Endothelial cell of umbilical vein (primary cell): ENCODE measurements at regions not wholly inside any gene's neighbourhood (a gene's known extent, or its start where the extent isn't known, plus 50 kb on each side); places are given as distances from the start of the nearest gene placed in this dataset.

Source experiments
- BruUV-seq: library from RNA; stranded (reverse); fragments of 400-500 nt; replicated peaks from 2 replicates; lab custom pipeline; 2021; lab: Mats Ljungman, UMichigan
- CTCF ChIA-PET: fragments of 300-600, 350-600 bp; sonication (Branson Sonifier 250); formaldehyde crosslinking; loops from one replicate; lab custom pipeline; 2021; ENCODE audit warnings: antibody characterized with exemption, inconsistent platforms; lab: Charles Lee
- POLR2A ChIA-PET: fragments of 300-600, 350-600 bp; sonication (Branson Sonifier 250); formaldehyde crosslinking; loops from one replicate; lab custom pipeline; 2021; ENCODE audit warnings: antibody characterized with exemption, inconsistent platforms; lab: Charles Lee
- DNase-seq: peaks from one replicate; pipeline ENCODE4 v3.0.0-alpha.2; 2011; ENCODE audit warnings: low read depth, low spot score
- FAIRE-seq: peaks from 2 replicates; lab custom pipeline; 2011; peaks lifted over from hg19 to GRCh38; lab: Jason Lieb, UNC
- H2AFZ ChIP-seq: 2 replicates; pipeline ENCODE4 v1.6.0; 2012; ENCODE audit warnings: low read depth, low read length, control low read depth, inconsistent platforms
- H3K27ac ChIP-seq: 2 replicates; pipeline ENCODE4 v1.5.1; 2011; ENCODE audit warnings: low read depth, mild to moderate bottlenecking, control low read depth, low read length, moderate library complexity; ENCODE audit not compliant: insufficient read depth
- H3K27me3 ChIP-seq, 2 experiments: 2 replicates each; pipeline versions ENCODE4 v1.6.0 to v1.6.1; 2011; ENCODE audit warnings: low read length in 2 of 2, mixed read lengths in 1 of 2; ENCODE audit not compliant: control insufficient read depth in 2 of 2, insufficient read depth in 2 of 2
- H3K36me3 ChIP-seq, 2 experiments: 2 replicates in 1 of 2; 3 replicates in 1 of 2; pipeline ENCODE4 v1.5.1; 2011; ENCODE audit warnings: low read length in 2 of 2, mild to moderate bottlenecking in 1 of 2, moderate library complexity in 1 of 2; ENCODE audit not compliant: control insufficient read depth in 2 of 2, insufficient read depth in 2 of 2; ENCODE audit errors: extremely low read depth in 1 of 2
- H3K4me1 ChIP-seq: 3 replicates; pipeline ENCODE4 v1.5.1; 2011; ENCODE audit warnings: mild to moderate bottlenecking, low read length; ENCODE audit not compliant: control insufficient read depth, insufficient read depth; ENCODE audit errors: extremely low read depth
- H3K4me2 ChIP-seq: 2 replicates; pipeline ENCODE4 v1.6.1; 2011; ENCODE audit warnings: low read length, control low read depth, mixed read lengths; ENCODE audit not compliant: insufficient read depth
- H3K4me3 ChIP-seq, 3 experiments: fragments of 200-600 bp in 1 of 3; sonication (generic), shearing (Covaris generic) in 1 of 3; replicated peaks in 1 of 3; 2 replicates each; pipeline ENCODE4 v1.5.1; 2011 to 2016; ENCODE audit warnings: control low read depth in 3 of 3, low read length in 3 of 3, mild to moderate bottlenecking in 2 of 3, inconsistent platforms in 1 of 3, low read depth in 1 of 3, moderate library complexity in 1 of 3; ENCODE audit not compliant: insufficient read depth in 1 of 3
- H3K79me2 ChIP-seq: 2 replicates; pipeline ENCODE4 v1.6.0; 2012; ENCODE audit warnings: low read length, inconsistent platforms; ENCODE audit not compliant: control insufficient read depth, insufficient read depth
- H3K9ac ChIP-seq: replicated peaks from 2 replicates; pipeline ENCODE3; 2011; ENCODE audit warnings: low read length, control low read depth; ENCODE audit not compliant: insufficient read depth; ENCODE audit errors: extremely low read depth
- H3K9me1 ChIP-seq: replicated peaks from 3 replicates; pipeline ENCODE4 v1.6.0; 2011; ENCODE audit warnings: mild to moderate bottlenecking, low read length; ENCODE audit not compliant: control insufficient read depth, insufficient read depth; ENCODE audit errors: extremely low read depth
- H3K9me3 ChIP-seq: replicated peaks from 2 replicates; pipeline ENCODE4 v1.5.1; 2012; ENCODE audit warnings: low read length, inconsistent platforms; ENCODE audit not compliant: control insufficient read depth, insufficient read depth
- H4K20me1 ChIP-seq: replicated peaks from 2 replicates; pipeline ENCODE3; 2011; ENCODE audit warnings: mild to moderate bottlenecking, low read length; ENCODE audit not compliant: control insufficient read depth, insufficient read depth; ENCODE audit errors: extremely low read depth
- CTCF ChIP-seq, 2 donors: IDR thresholded peaks; 1 replicate in 1 of 2; 2 replicates in 1 of 2; pipeline ENCODE4 v1.5.1; 2011; ENCODE audit warnings: low read length in 2 of 2, mild to moderate bottlenecking in 2 of 2, moderate library complexity in 2 of 2, control low read depth in 1 of 2, inconsistent platforms in 1 of 2, low read depth in 1 of 2; ENCODE audit not compliant: insufficient read depth in 1 of 2; ENCODE audit errors: extremely low read depth in 1 of 2
- EZH2 ChIP-seq: IDR thresholded peaks from 2 replicates; pipeline ENCODE4 v1.6.1; 2012; ENCODE audit warnings: borderline replicate concordance, low read depth, mild to moderate bottlenecking, moderate library complexity, low read length, inconsistent platforms; ENCODE audit not compliant: severe bottlenecking
- FOS ChIP-seq: IDR thresholded peaks from 2 replicates; pipeline ENCODE4 v1.6.1; 2011; ENCODE audit warnings: mild to moderate bottlenecking, low read length, moderate library complexity, borderline replicate concordance; ENCODE audit not compliant: insufficient read depth
- GATA2 ChIP-seq: IDR thresholded peaks from 2 replicates; pipeline ENCODE4 v1.7.0; 2011; ENCODE audit warnings: low read depth, mild to moderate bottlenecking, moderate library complexity, mixed read lengths, low read length; ENCODE audit not compliant: insufficient read length, insufficient read depth
- JUN ChIP-seq: IDR thresholded peaks from 2 replicates; pipeline ENCODE4 v1.6.1; 2011; ENCODE audit warnings: borderline replicate concordance, low read depth; ENCODE audit not compliant: insufficient read length, insufficient read depth
- MYC ChIP-seq: IDR thresholded peaks from one replicate; pipeline ENCODE4 v1.6.1; 2011; ENCODE audit warnings: mild to moderate bottlenecking, low read depth, low read length
- POLR2A ChIP-seq: IDR thresholded peaks from 2 replicates; pipeline ENCODE4 v1.6.1; 2012; ENCODE audit warnings: low read depth, mild to moderate bottlenecking, control low read depth, low read length
- POLR2AphosphoS5 ChIP-seq: IDR thresholded peaks from 2 replicates; pipeline ENCODE4 v1.6.1; 2012; ENCODE audit warnings: low read depth, mild to moderate bottlenecking, control low read depth, low read length, moderate library complexity; ENCODE audit not compliant: insufficient read depth
- dilution Hi-C: fragments of 300-500 bp; cut with MboI; formaldehyde crosslinking; loops from one replicate; pipeline ENCODE4 v1.15.0; 2019; ENCODE audit warnings: low sequenced_read_pairs; ENCODE audit not compliant: extremely low pct_ligation_motif_present
- intact Hi-C: fragments of 100-400 bp; cut with micrococcal nuclease; formaldehyde crosslinking; loops from one replicate; pipeline ENCODE4 v1.10.0; 2022
- TF ChIP-seq, protein P1 (sequence below): IDR thresholded peaks from 2 replicates; pipeline ENCODE4 v1.6.1; 2011; ENCODE audit not compliant: insufficient read depth, insufficient read length

DNA sequence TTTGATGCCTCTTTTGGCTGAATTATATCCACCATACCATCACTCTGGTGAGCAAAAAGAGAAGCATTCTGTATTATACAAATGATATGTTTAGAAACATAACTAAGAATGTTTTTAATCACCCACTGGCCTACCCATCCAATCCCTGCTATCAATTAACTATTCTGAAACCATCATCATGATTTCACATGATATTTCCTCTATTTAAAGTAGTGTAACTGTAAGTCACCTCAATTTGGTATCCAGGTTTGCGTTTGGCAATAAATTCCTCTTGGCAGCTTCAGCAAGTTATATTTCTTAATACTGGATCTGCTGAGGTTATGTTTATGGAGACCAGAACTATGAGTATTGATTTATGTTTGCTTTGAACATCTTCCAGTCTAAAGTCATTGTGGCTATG lies 332.1 kb downstream of the UTRN start:
- Histone ChIP-seq H3K9me3 (no peaks in the 10 kb centered on the region), H2AFZ (no peak overlapping the region), H3K27ac (no peak overlapping the region), H3K4me3 (no peak overlapping the region), H3K36me3 (peaks cover 0 to 3% of the 10 kb centered on the region in 2 experiments), H3K27me3 (no peaks in the 10 kb centered on the region), H3K9ac (no peak overlapping the region), H3K4me2 (no peak overlapping the region), H4K20me1 (peaks cover 3% of the 10 kb centered on the region), H3K79me2 (no peaks in the 10 kb centered on the region), H3K9me1 (no peaks in the 10 kb centered on the region), H3K4me1 (no peaks in the 10 kb centered on the region)
- DNase-seq (no peak), FAIRE-seq (no peak)
- intact Hi-C loops: no loop called here
- POLR2A ChIA-PET: no interaction called here
- dilution Hi-C loops: no loop called here
- no TSS peak for BruUV-seq
- CTCF ChIA-PET: interaction anchor here (1.3 kb wide), 1 partner anchor 16 kb away, joined by 3 read pairs; no protein-coding TSS in a partner anchor
- TF ChIP-seq JUN: no peak
- TF ChIP-seq, protein P1, sequence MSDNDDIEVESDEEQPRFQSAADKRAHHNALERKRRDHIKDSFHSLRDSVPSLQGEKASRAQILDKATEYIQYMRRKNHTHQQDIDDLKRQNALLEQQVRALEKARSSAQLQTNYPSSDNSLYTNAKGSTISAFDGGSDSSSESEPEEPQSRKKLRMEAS: no peak
- no peak for TF ChIP-seq GATA2
- TF ChIP-seq POLR2A: no peak
- TF ChIP-seq FOS: no peak
- no peak for TF ChIP-seq CTCF (IDR thresholded peaks at IDR 0.05; ENCODE audit: extremely low read depth in 1 of 2, insufficient read depth in 1 of 2, low read depth in 1 of 2, low read length in 2 of 2)
- no peak for TF ChIP-seq MYC
- no peak for TF ChIP-seq POLR2AphosphoS5
- TF ChIP-seq EZH2: no peak
